ENCODE measurements at regions not wholly inside any gene's neighbourhood (a gene's known extent, or its start where the extent isn't known, plus 50 kb on each side); places are given as distances from the start of the nearest gene placed in this dataset.

DNA sequence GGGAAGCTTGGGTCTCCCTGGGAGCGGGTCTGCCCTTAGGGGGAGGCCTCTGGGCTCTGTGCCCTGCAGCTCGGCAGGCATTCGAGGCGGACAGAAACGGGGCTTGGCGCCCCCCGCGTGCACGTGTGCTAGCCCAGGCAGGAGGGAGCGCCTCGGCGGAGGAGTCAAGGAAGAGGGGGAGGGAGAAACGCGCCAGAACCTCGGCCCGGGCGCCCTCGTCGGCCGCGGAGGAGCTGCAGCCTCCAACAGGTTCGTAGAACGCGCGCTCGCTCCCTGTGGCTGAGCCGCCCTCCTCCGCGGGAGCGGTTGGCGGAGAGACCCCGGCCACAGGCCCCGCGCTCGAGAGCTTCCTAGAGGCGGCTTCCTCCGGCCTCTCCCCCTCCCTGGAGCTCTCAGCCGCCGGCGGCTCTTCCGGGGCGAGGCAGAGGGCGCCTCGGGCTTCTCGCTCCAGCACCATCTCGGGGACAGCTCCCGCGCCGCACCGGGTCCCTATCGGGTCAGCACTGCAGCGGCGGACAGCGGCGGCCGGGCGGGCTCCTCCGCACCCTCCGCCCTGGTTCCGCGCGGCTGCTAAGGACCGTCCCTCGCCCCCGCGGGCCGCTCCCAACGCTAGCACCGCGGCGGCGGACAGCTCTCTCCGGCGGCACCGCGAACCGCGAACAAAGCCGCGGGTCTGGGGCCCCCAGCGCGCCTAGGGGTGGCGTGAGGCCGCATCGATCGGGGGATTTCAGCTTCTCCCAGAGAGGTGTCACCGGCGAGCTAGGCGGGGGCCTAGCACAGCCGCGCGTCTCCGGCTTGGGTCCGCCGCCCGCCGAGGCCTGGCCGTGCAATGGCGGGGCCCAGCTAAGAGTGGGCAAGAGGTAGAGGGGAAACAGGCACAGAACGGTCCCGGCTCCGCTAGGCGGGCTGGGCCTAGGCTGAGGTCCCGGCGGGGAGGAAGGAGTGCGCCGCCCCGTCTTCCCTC lies 74.6 kb upstream of the CPLX2 start:
- DNase-seq (peak; percentile 78 to 86 (median 83)), ATAC-seq (peak; percentile 97 to 100 (median 99))
- Histone ChIP-seq H3K36me3 (no peaks in the 10 kb centered on the region), H3K4me1 (peaks cover 0 to 5% (median 0%) of the 10 kb centered on the region in 4 donors), H3K9me3 (no peaks in the 10 kb centered on the region), H3K27me3 (peaks cover 0 to 26% of the 10 kb centered on the region in 2 donors), H3K4me3 (no peak overlapping the region), H3K27ac (no peak overlapping the region)
- intact Hi-C loops (cut with DNase I) = no loop called here
- TF ChIP-seq POLR2A (IDR thresholded peaks at IDR 0.05) = no peak
- TF ChIP-seq, protein P1, sequence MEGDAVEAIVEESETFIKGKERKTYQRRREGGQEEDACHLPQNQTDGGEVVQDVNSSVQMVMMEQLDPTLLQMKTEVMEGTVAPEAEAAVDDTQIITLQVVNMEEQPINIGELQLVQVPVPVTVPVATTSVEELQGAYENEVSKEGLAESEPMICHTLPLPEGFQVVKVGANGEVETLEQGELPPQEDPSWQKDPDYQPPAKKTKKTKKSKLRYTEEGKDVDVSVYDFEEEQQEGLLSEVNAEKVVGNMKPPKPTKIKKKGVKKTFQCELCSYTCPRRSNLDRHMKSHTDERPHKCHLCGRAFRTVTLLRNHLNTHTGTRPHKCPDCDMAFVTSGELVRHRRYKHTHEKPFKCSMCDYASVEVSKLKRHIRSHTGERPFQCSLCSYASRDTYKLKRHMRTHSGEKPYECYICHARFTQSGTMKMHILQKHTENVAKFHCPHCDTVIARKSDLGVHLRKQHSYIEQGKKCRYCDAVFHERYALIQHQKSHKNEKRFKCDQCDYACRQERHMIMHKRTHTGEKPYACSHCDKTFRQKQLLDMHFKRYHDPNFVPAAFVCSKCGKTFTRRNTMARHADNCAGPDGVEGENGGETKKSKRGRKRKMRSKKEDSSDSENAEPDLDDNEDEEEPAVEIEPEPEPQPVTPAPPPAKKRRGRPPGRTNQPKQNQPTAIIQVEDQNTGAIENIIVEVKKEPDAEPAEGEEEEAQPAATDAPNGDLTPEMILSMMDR (IDR thresholded peaks at IDR 0.05) = no peak
- WGBS (ENCODE audit: insufficient coverage, low coverage, low lambda C conversion rate, missing lambda C conversion rate) = 20% methylated on average over 1 of the region's 108 CpGs

DNA sequence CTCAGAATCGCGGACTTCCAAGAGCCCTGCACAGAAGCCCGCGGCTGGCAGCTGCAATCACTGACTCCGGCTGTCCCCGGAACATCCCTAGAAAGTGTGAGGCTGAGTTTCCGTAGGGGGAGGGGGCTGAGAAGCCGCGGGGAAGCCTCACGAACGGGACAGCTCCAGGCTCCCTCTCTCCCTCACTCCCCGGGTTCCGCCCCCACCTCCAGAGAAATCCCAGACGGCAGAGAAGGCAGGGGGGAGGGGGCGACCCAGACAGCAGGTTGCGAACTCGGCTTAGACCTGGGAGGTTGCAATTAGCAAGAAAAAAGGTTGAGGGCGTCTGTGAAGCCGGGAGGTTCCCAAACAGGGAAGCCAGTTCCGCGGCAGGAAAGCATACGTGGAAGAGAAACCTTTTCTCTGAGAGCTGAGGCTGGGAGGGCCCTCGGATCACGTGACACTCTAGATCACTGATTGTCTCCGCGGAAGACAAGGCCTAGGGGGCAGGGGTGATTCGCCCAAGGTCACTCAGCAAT lies 73.8 kb upstream of the CPLX2 start:
- Histone ChIP-seq H3K4me3 (no peak overlapping the region), H3K27ac (no peak overlapping the region), H3K4me1 (peaks cover 0 to 5% (median 0%) of the 10 kb centered on the region in 4 donors), H3K27me3 (peaks cover 0 to 26% of the 10 kb centered on the region in 2 donors), H3K36me3 (no peaks in the 10 kb centered on the region), H3K9me3 (no peaks in the 10 kb centered on the region)
- no peak for ATAC-seq
- no peak for DNase-seq
- intact Hi-C loops (cut with DNase I) = no loop called here
- TF ChIP-seq, protein P1 (IDR thresholded peaks at IDR 0.05) = no peak
- no peak for TF ChIP-seq POLR2A (IDR thresholded peaks at IDR 0.05)
- 4% methylated on average over 19 of the region's 27 CpGs for WGBS (ENCODE audit: insufficient coverage, low coverage, low lambda C conversion rate, missing lambda C conversion rate)

DNA sequence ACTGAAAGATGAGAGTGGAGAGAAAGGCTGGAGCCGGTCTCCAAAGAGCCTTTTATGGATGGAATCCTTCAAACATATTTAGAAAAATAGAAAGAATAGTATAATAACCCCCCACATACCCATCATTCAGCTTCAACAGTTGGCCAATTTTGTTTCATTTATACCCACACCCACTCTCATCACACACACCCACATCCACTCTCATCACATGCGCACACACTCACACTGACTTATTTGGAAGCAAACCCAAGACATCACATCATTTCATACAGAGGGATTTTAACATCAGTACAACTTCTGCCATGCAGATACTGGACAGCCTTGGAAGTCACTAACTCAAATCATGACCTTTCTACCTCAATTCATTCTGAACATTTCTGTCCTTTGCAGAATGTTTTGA lies 72.8 kb upstream of the CPLX2 start:
- 80% methylated on average over 2 of the region's 2 CpGs for WGBS (ENCODE audit: insufficient coverage, low coverage, low lambda C conversion rate, missing lambda C conversion rate)
- no peak overlapping the region for H3K4me3 ChIP-seq
- intact Hi-C loops (cut with DNase I) = no loop called here

DNA sequence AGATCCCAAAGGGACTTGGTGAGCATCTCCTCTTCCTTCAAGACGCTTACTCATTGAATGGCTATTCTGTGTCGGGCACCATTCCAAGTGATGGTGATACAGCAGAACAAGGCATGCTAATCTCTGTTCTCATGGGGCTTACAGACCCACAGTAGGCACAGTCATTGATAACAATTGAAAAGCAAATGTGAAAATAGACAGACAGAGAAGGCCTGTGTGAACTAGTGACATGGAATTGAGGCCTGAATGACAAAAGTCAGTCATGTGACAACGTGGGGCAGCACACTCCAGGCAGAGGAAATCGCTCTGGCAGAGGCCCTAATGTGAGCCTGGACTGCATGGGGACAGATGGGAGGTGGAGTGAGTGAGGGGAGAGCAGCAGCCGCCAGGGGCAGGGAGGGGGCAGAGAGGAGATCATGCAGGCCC lies 70.7 kb upstream of the CPLX2 start:
- ATAC-seq (no peak), DNase-seq (no peak)
- intact Hi-C loops (cut with DNase I) = no loop called here
- no peaks in the 10 kb centered on the region for H3K36me3 ChIP-seq
- no peak overlapping the region for H3K27ac ChIP-seq
- WGBS (ENCODE audit: insufficient coverage, low coverage, low lambda C conversion rate, missing lambda C conversion rate) = 30% methylated on average over 5 of the region's 5 CpGs
- H3K4me1 ChIP-seq = peaks cover 0 to 5% (median 0%) of the 10 kb centered on the region in 4 donors
- TF ChIP-seq, protein P1 (IDR thresholded peaks at IDR 0.05) = no peak
- no peak for TF ChIP-seq POLR2A (IDR thresholded peaks at IDR 0.05)
- no peaks in the 10 kb centered on the region for H3K9me3 ChIP-seq
- H3K27me3 ChIP-seq = peaks cover 0 to 26% of the 10 kb centered on the region in 2 donors
- no peak overlapping the region for H3K4me3 ChIP-seq

More for the DNA sequence above, 72.8 kb upstream of the CPLX2 start:
- DNase-seq (no peak), ATAC-seq (no peak)
- Histone ChIP-seq H3K4me1 (peaks cover 0 to 5% (median 0%) of the 10 kb centered on the region in 4 donors), H3K27ac (no peak overlapping the region), H3K27me3 (peaks cover 0 to 26% of the 10 kb centered on the region in 2 donors), H3K36me3 (no peaks in the 10 kb centered on the region), H3K9me3 (no peaks in the 10 kb centered on the region)
- TF ChIP-seq POLR2A (IDR thresholded peaks at IDR 0.05) = no peak
- TF ChIP-seq, protein P1 (IDR thresholded peaks at IDR 0.05) = no peak

Data from right lobe of liver (tissue), 6 donors.